Trophoblast cell (in vitro differentiated cells and primary cell): ENCODE measurements at regions not wholly inside any gene's neighbourhood (a gene's known extent, or its start where the extent isn't known, plus 50 kb on each side); places are given as distances from the start of the nearest gene placed in this dataset.

Source experiments
- DNase-seq, 2 donors: peaks; one replicate each; pipeline ENCODE4 v3.0.0-alpha.2; 2016
- H2AFZ ChIP-seq: 2 replicates; pipeline ENCODE4 v1.6.1; 2013; ENCODE audit warnings: low read length, moderate library complexity, mild to moderate bottlenecking; ENCODE audit not compliant: insufficient read depth, poor library complexity
- H2AK5ac ChIP-seq: 2 replicates; pipeline ENCODE4 v1.6.1; 2013; ENCODE audit warnings: mild to moderate bottlenecking, low read length
- H2BK120ac ChIP-seq: 2 replicates; pipeline ENCODE4 v1.6.1; 2013; ENCODE audit warnings: low read length, mild to moderate bottlenecking, moderate library complexity; ENCODE audit not compliant: insufficient read depth, poor library complexity
- H2BK12ac ChIP-seq: 2 replicates; pipeline ENCODE4 v1.6.1; 2013; ENCODE audit warnings: mild to moderate bottlenecking, low read length, moderate library complexity
- H2BK5ac ChIP-seq: 2 replicates; pipeline ENCODE4 v1.6.1; 2013; ENCODE audit warnings: low read length, low read depth, moderate library complexity, mild to moderate bottlenecking; ENCODE audit not compliant: poor library complexity
- H3K14ac ChIP-seq: 2 replicates; pipeline ENCODE4 v1.6.1; 2013; ENCODE audit warnings: mild to moderate bottlenecking, low read length
- H3K18ac ChIP-seq: 2 replicates; pipeline ENCODE4 v1.6.1; 2013; ENCODE audit warnings: mild to moderate bottlenecking, low read length
- H3K23ac ChIP-seq: 2 replicates; pipeline ENCODE4 v1.6.1; 2013; ENCODE audit warnings: low read length
- H3K27ac ChIP-seq: 2 replicates; pipeline ENCODE4 v1.5.1; 2013; ENCODE audit warnings: low read depth, mild to moderate bottlenecking, inconsistent platforms, low read length, moderate library complexity
- H3K27me3 ChIP-seq: 2 replicates; pipeline ENCODE4 v1.6.1; 2013; ENCODE audit warnings: inconsistent platforms, mild to moderate bottlenecking, low read length, moderate library complexity; ENCODE audit not compliant: insufficient read depth
- H3K36me3 ChIP-seq, 2 experiments: 1 replicate in 1 of 2; 2 replicates in 1 of 2; pipeline ENCODE4 v1.6.1; 2013; ENCODE audit warnings: low read length in 2 of 2, mild to moderate bottlenecking in 2 of 2, moderate library complexity in 1 of 2; ENCODE audit not compliant: insufficient read depth in 2 of 2, control insufficient read depth in 1 of 2
- H3K4ac ChIP-seq: 2 replicates; pipeline ENCODE4 v1.6.1; 2013; ENCODE audit warnings: low read depth, mild to moderate bottlenecking, low read length, moderate library complexity
- H3K4me1 ChIP-seq, 2 experiments: 1 replicate in 1 of 2; 2 replicates in 1 of 2; pipeline ENCODE4 v1.6.1; 2013; ENCODE audit warnings: low read length in 2 of 2, mild to moderate bottlenecking in 2 of 2, moderate library complexity in 1 of 2; ENCODE audit not compliant: insufficient read depth in 2 of 2, control insufficient read depth in 1 of 2
- H3K4me2 ChIP-seq: 2 replicates; pipeline ENCODE4 v1.6.1; 2013; ENCODE audit warnings: inconsistent platforms, mild to moderate bottlenecking, low read length, moderate library complexity
- H3K4me3 ChIP-seq: 2 replicates; pipeline ENCODE4 v1.5.1; 2013; ENCODE audit warnings: mild to moderate bottlenecking, low read depth, low read length, inconsistent platforms
- H3K79me1 ChIP-seq: one replicate; pipeline ENCODE4 v1.6.1; 2013; ENCODE audit warnings: low read length
- H3K79me2 ChIP-seq: 2 replicates; pipeline ENCODE4 v1.6.1; 2013; ENCODE audit warnings: low read length, mild to moderate bottlenecking; ENCODE audit not compliant: control insufficient read depth, insufficient read depth, poor library complexity
- H3K9ac ChIP-seq: 2 replicates; pipeline ENCODE4 v1.6.1; 2013; ENCODE audit warnings: mild to moderate bottlenecking, low read length
- H3K9me3 ChIP-seq: 2 replicates; pipeline ENCODE4 v1.6.1; 2013; ENCODE audit warnings: low read depth, mild to moderate bottlenecking, control low read depth, inconsistent platforms, low read length; ENCODE audit not compliant: insufficient read depth
- H4K12ac ChIP-seq: 2 replicates; pipeline ENCODE4 v1.6.1; 2013; ENCODE audit warnings: low read depth, mild to moderate bottlenecking, low read length, moderate library complexity
- H4K8ac ChIP-seq: 2 replicates; pipeline ENCODE4 v1.6.1; 2013; ENCODE audit warnings: low read depth, mild to moderate bottlenecking, low read length, moderate library complexity
- H4K91ac ChIP-seq: one replicate; pipeline ENCODE4 v1.6.1; 2013; ENCODE audit warnings: low read depth, mild to moderate bottlenecking, low read length, moderate library complexity
- WGBS: extraction: QIAGEN DNeasy Blood & Tissue Kit; methylation state at CpG from one replicate; pipeline ENCODE4 v1.1.7; 2013; ENCODE audit warnings: missing lambda C conversion rate; ENCODE audit not compliant: insufficient read length, insufficient coverage; ENCODE audit errors: extremely low coverage; 5-methylcytosine and 5-hydroxymethylcytosine counted together

DNA sequence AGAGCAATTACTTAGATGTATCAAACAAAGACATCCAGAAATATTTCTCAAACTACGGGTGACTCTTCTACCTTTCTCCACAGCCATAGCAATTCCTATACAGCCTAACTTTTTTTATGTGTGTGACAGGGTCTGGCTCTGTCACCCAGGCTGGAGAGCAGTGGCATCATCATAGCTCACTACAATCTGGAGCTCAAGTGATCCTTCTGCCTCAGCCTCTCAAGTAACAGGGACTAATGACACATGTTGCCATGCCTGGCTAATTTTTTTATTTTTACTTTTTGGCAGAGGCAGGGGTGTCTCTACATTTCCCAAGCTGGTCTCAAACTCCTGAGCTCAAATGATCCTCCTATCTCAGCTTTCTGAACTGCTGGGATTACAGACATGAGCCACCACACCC is 328.9 kb upstream of the NT5C1B start:
- Histone ChIP-seq H2BK12ac (no peak overlapping the region), H3K4me1 (no peaks in the 10 kb centered on the region), H3K14ac (no peak overlapping the region), H4K8ac (no peak overlapping the region), H4K12ac (no peak overlapping the region), H2AK5ac (no peak overlapping the region), H3K4me3 (no peak overlapping the region), H3K36me3 (no peaks in the 10 kb centered on the region), H4K91ac (no peak overlapping the region), H3K9me3 (no peaks in the 10 kb centered on the region), H2BK5ac (no peak overlapping the region), H3K4ac (no peak overlapping the region), H3K79me1 (no peaks in the 10 kb centered on the region), H3K27me3 (no peaks in the 10 kb centered on the region), H2AFZ (no peak overlapping the region), H3K27ac (no peak overlapping the region), H3K4me2 (no peak overlapping the region), H2BK120ac (no peak overlapping the region), H3K9ac (no peak overlapping the region), H3K23ac (no peak overlapping the region), H3K79me2 (no peaks in the 10 kb centered on the region), H3K18ac (no peak overlapping the region)
- WGBS = no CpG with 5 or more reads among the region's 1 CpG
- no peak for DNase-seq

GRCh38 chr2:18915227-18915626 is 325.9 kb upstream of the NT5C1B start:
- Histone ChIP-seq H4K12ac (no peak overlapping the region), H3K27me3 (no peaks in the 10 kb centered on the region), H3K14ac (no peak overlapping the region), H3K27ac (no peak overlapping the region), H3K36me3 (no peaks in the 10 kb centered on the region), H3K9ac (no peak overlapping the region), H2AK5ac (no peak overlapping the region), H3K4ac (no peak overlapping the region), H3K9me3 (peaks cover 5% of the 10 kb centered on the region), H2BK120ac (no peak overlapping the region), H4K91ac (no peak overlapping the region), H3K79me2 (no peaks in the 10 kb centered on the region), H3K4me3 (no peak overlapping the region), H3K4me2 (no peak overlapping the region), H3K79me1 (no peaks in the 10 kb centered on the region), H4K8ac (no peak overlapping the region), H3K23ac (no peak overlapping the region), H2BK5ac (no peak overlapping the region), H2AFZ (no peak overlapping the region), H3K4me1 (peaks cover 5 to 6% of the 10 kb centered on the region in 2 experiments), H3K18ac (no peak overlapping the region), H2BK12ac (no peak overlapping the region)
- no peak for DNase-seq
- WGBS = no CpG with 5 or more reads among the region's 1 CpG

GRCh38 chr2:18913512-18913911 is 324.1 kb upstream of the NT5C1B start:
- Histone ChIP-seq H3K4me3 (no peak overlapping the region), H3K36me3 (no peaks in the 10 kb centered on the region), H2BK12ac (no peak overlapping the region), H3K9ac (no peak overlapping the region), H3K27me3 (no peaks in the 10 kb centered on the region), H4K8ac (no peak overlapping the region), H3K14ac (no peak overlapping the region), H4K91ac (no peak overlapping the region), H3K79me2 (no peaks in the 10 kb centered on the region), H3K4ac (no peak overlapping the region), H2AK5ac (no peak overlapping the region), H2BK5ac (no peak overlapping the region), H3K27ac (no peak overlapping the region), H3K9me3 (peaks cover 6% of the 10 kb centered on the region), H3K23ac (no peak overlapping the region), H3K4me2 (no peak overlapping the region), H2AFZ (no peak overlapping the region), H4K12ac (no peak overlapping the region), H2BK120ac (no peak overlapping the region), H3K79me1 (no peaks in the 10 kb centered on the region), H3K18ac (no peak overlapping the region), H3K4me1 (peaks cover 5 to 6% of the 10 kb centered on the region in 2 experiments)
- WGBS = no CpG with 5 or more reads among the region's 3 CpGs
- no peak for DNase-seq

DNA sequence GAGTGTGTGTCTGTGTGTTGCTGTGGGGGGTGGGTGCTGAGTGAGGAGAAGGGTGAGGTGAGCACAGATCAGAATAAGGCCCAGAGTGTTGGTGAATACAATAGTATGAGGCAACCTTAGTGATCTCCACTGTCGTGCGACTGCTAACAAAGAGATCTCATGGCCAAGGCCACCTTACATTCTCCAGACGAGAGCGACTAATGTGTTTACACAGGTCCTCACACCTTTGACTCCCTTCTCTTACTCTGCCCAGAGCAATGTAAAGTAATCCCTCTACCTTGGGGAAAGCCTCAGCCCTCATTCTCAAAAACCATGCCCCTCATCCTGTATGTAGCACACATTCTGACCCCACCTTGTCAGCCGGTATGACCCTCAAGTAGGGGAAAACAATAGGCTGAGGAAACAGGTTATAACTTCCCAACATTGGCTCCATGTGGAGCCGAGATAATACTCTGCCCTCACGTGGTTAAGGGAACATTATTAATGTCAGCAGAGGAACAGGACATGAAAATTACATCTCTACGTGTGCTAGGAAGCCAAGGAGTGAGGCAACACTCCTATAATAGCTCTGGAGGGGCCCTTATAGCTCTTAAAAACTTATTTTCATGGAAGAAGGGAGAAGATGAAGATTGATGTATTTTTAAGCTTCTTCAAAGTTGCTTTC is 323.0 kb upstream of the NT5C1B start:
- no peak overlapping the region for H3K4ac ChIP-seq
- no peak overlapping the region for H4K12ac ChIP-seq
- H3K79me2 ChIP-seq = no peaks in the 10 kb centered on the region
- H4K8ac ChIP-seq = no peak overlapping the region
- WGBS = no CpG with 5 or more reads among the region's 8 CpGs
- DNase-seq = no peak
- H2BK120ac ChIP-seq = no peak overlapping the region
- no peak overlapping the region for H3K27ac ChIP-seq
- H3K9me3 ChIP-seq = peaks cover 6% of the 10 kb centered on the region
- no peak overlapping the region for H3K23ac ChIP-seq
- H3K27me3 ChIP-seq = no peaks in the 10 kb centered on the region
- no peaks in the 10 kb centered on the region for H3K36me3 ChIP-seq
- H4K91ac ChIP-seq = no peak overlapping the region
- H3K14ac ChIP-seq = no peak overlapping the region
- H3K4me3 ChIP-seq = no peak overlapping the region
- no peak overlapping the region for H2AFZ ChIP-seq
- no peak overlapping the region for H3K4me2 ChIP-seq
- no peak overlapping the region for H3K9ac ChIP-seq
- no peak overlapping the region for H2BK5ac ChIP-seq
- H2AK5ac ChIP-seq = no peak overlapping the region
- H3K4me1 ChIP-seq = peaks cover 5 to 6% of the 10 kb centered on the region in 2 experiments
- no peak overlapping the region for H3K18ac ChIP-seq
- H3K79me1 ChIP-seq = no peaks in the 10 kb centered on the region
- H2BK12ac ChIP-seq = no peak overlapping the region
